ENCODE measurements at regions not wholly inside any gene's neighbourhood (a gene's known extent, or its start where the extent isn't known, plus 50 kb on each side); places are given as distances from the start of the nearest gene placed in this dataset.

DNA sequence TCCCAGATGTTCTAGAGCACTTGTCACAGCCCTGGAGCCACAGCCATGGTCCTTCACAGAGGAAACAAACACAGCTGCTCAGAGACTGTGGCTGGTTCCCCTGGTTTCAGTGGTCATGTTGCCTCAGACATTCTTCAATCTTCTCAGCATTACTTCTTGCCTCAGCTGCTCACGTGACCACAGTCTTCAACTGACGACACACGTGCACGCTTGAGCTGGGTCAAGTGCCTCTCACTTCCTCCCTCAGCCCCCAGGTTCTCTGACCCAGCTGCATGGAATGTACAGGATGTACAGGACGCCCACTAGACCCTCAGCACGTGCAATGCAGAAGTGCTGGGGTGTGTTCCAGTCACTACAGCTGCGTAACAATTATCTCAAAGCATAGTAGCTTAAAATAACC, 159.8 kb upstream of the GGTLC1 start:
- H3K27ac ChIP-seq, result no peak overlapping the region
- no peak for TF ChIP-seq ZFX (IDR thresholded peaks at IDR 0.05; ENCODE audit: borderline replicate concordance)
- TF ChIP-seq, protein P1, sequence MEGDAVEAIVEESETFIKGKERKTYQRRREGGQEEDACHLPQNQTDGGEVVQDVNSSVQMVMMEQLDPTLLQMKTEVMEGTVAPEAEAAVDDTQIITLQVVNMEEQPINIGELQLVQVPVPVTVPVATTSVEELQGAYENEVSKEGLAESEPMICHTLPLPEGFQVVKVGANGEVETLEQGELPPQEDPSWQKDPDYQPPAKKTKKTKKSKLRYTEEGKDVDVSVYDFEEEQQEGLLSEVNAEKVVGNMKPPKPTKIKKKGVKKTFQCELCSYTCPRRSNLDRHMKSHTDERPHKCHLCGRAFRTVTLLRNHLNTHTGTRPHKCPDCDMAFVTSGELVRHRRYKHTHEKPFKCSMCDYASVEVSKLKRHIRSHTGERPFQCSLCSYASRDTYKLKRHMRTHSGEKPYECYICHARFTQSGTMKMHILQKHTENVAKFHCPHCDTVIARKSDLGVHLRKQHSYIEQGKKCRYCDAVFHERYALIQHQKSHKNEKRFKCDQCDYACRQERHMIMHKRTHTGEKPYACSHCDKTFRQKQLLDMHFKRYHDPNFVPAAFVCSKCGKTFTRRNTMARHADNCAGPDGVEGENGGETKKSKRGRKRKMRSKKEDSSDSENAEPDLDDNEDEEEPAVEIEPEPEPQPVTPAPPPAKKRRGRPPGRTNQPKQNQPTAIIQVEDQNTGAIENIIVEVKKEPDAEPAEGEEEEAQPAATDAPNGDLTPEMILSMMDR (IDR thresholded peaks at IDR 0.05), result no peak

DNA sequence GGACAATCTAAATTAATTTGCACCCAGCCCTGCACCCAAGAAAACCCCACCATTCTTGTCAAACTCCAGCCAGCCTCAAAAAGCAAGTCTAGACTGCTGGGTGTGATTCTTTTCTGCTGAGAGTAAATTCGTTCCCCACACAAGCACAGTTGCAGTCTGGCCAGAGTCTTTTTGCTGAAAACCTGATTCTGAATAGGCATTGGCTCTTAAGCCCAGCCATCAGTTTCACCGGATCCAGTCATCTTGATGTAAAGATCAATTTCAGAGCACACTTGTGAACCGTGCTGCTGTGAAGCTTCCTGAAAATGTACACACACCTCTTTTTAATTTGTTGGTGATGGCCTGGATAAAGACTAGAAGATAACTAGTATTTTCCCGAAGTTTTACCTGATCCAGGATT, 159.4 kb upstream of the GGTLC1 start:
- H3K27ac ChIP-seq, result no peak overlapping the region
- TF ChIP-seq, protein P1 (IDR thresholded peaks at IDR 0.05), result no peak
- TF ChIP-seq ZFX (IDR thresholded peaks at IDR 0.05; ENCODE audit: borderline replicate concordance), result no peak

- no peak overlapping the region for H3K27ac ChIP-seq
- TF ChIP-seq ZFX (IDR thresholded peaks at IDR 0.05; ENCODE audit: borderline replicate concordance), result no peak
- TF ChIP-seq, protein P1 (IDR thresholded peaks at IDR 0.05), result no peak
These were observed 158.9 kb upstream of the GGTLC1 start for GRCh38 chr20:24147479-24147878.

GRCh38 chr20:24146231-24146634, 157.7 kb upstream of the GGTLC1 start:
- TF ChIP-seq, protein P1 (IDR thresholded peaks at IDR 0.05), result no peak
- no peak for TF ChIP-seq ZFX (IDR thresholded peaks at IDR 0.05; ENCODE audit: borderline replicate concordance)
- H3K27ac ChIP-seq, result no peak overlapping the region

GRCh38 chr20:24144371-24144770, 155.8 kb upstream of the GGTLC1 start:
- no peak for TF ChIP-seq ZFX (IDR thresholded peaks at IDR 0.05; ENCODE audit: borderline replicate concordance)
- TF ChIP-seq, protein P1 (IDR thresholded peaks at IDR 0.05), result no peak
- no peak overlapping the region for H3K27ac ChIP-seq

GRCh38 chr20:24141111-24141510, 152.5 kb upstream of the GGTLC1 start:
- no peak overlapping the region for H3K27ac ChIP-seq
- no peak for TF ChIP-seq ZFX (IDR thresholded peaks at IDR 0.05; ENCODE audit: borderline replicate concordance)
- TF ChIP-seq, protein P1 (IDR thresholded peaks at IDR 0.05), result no peak

DNA sequence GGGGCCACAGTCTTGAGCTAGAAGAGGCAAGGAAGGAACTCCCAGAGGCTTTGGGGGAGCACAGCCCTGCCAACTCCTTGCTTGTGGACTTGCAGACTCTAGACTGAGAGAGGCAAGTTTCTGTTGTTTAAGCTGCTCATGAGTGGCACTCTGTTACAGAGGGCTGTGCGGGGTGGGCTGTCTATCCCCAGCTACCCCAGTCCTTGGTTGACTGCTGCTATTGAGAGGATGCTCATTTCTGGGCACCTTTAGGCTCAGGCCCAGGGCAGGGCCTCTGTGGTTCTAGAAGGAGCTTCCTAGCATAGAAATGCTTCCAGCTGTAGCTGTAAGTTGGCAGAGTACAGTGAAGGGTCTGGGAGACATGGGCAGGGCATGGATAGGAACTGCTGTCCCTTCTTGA, 151.3 kb upstream of the GGTLC1 start:
- H3K27ac ChIP-seq, result no peak overlapping the region
- TF ChIP-seq, protein P1 (IDR thresholded peaks at IDR 0.05), result no peak
- TF ChIP-seq ZFX (IDR thresholded peaks at IDR 0.05; ENCODE audit: borderline replicate concordance), result no peak
